ENCODE measurements at regions not wholly inside any gene's neighbourhood (a gene's known extent, or its start where the extent isn't known, plus 50 kb on each side); places are given as distances from the start of the nearest gene placed in this dataset.

DNA sequence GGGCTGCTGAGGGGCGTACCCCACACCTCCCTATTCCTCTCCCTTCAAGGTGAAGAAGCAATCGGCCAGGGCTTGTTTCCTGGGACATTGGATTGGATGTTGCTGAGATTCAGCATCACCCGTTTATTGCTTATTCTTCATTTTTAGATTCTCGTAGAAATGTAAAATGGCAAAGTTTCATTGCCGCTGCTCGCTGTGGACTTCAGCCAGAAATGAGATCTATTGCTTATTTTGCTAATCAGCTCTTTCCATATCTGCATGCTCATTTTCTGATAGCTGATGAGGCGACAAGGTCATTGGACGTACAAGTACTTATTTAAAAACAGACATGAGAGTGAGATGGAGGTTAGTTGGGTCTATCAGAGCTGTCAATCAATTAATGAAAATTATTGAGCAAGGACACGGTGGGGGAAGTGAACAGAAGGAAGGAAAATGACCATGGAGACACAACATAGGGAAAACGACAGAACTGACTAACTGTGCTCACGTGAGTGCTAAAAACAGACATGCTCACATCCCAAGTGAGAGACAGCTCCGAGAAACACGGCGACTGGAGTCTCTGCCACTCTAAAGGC lies 471.2 kb downstream of the NR2F2 start:
- Histone ChIP-seq H2AFZ (no peak overlapping the region), H4K20me1 (ENCODE audit: insufficient read depth, poor library complexity, severe bottlenecking) (no peaks in the 10 kb centered on the region), H3K27me3 (no peaks in the 10 kb centered on the region), H3K36me3 (replicated peaks; ENCODE audit: insufficient read depth, low read depth) (no peaks in the 10 kb centered on the region), H3K9me3 (ENCODE audit: low read depth) (no peaks in the 10 kb centered on the region), H3K79me2 (no peaks in the 10 kb centered on the region), H3K4me3 (no peak overlapping the region), H3K27ac (no peak overlapping the region), H3K9me2 (replicated peaks; ENCODE audit: insufficient read depth) (no peaks in the 10 kb centered on the region), H3K4me2 (no peak overlapping the region), H3K4me1 (ENCODE audit: insufficient read depth) (no peaks in the 10 kb centered on the region)
- no peak for DNase-seq (ENCODE audit: low spot score)
- TF ChIP-seq EZH2phosphoT487 (IDR thresholded peaks at IDR 0.05; ENCODE audit: low read depth, severe bottlenecking, unreplicated experiment) = no peak
- TF ChIP-seq, protein P1, sequence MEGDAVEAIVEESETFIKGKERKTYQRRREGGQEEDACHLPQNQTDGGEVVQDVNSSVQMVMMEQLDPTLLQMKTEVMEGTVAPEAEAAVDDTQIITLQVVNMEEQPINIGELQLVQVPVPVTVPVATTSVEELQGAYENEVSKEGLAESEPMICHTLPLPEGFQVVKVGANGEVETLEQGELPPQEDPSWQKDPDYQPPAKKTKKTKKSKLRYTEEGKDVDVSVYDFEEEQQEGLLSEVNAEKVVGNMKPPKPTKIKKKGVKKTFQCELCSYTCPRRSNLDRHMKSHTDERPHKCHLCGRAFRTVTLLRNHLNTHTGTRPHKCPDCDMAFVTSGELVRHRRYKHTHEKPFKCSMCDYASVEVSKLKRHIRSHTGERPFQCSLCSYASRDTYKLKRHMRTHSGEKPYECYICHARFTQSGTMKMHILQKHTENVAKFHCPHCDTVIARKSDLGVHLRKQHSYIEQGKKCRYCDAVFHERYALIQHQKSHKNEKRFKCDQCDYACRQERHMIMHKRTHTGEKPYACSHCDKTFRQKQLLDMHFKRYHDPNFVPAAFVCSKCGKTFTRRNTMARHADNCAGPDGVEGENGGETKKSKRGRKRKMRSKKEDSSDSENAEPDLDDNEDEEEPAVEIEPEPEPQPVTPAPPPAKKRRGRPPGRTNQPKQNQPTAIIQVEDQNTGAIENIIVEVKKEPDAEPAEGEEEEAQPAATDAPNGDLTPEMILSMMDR (IDR thresholded peaks at IDR 0.05; ENCODE audit: poor library complexity) = no peak
- TF ChIP-seq EZH2 (IDR thresholded peaks at IDR 0.05; ENCODE audit: borderline replicate concordance) = no peak
- 88% methylated on average over 14 of the region's 14 CpGs for WGBS (ENCODE audit: low lambda C conversion rate, missing lambda C conversion rate)

DNA sequence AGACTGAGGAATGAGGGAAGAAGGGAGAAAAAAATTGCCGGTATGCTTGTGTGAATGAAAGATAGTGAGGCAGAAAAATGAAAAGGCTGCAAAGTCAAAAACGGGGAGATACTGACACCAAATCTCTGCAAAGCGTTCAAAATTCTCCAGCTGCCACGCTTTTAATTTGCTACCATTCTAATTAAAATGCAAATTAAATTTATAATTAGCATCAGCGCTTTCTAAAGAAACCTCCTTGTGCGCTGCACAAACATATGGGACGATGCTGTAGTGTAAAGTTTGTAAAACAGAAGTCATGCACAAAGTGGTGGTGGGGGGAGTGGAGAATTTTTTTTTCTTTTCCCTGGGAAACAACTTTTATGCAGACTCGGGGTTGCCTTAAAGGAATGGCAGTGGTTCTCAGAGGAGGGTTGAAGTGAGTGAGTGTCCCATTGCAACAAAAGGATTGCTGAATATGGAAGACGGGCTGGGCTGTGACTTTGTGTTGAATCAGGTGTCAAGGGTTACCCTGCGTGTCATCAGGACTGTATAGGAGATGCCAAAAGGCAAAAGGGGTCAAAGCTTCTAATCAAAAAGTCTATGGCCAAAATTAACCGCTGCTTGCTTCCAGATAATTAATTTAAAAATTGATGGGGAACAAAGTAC lies 472.2 kb downstream of the NR2F2 start:
- Histone ChIP-seq H3K9me2 (replicated peaks; ENCODE audit: insufficient read depth) (no peaks in the 10 kb centered on the region), H3K4me1 (ENCODE audit: insufficient read depth) (no peaks in the 10 kb centered on the region), H3K27me3 (no peaks in the 10 kb centered on the region), H3K9me3 (ENCODE audit: low read depth) (no peaks in the 10 kb centered on the region), H2AFZ (no peak overlapping the region), H3K4me3 (no peak overlapping the region), H3K27ac (no peak overlapping the region), H4K20me1 (ENCODE audit: insufficient read depth, poor library complexity, severe bottlenecking) (no peaks in the 10 kb centered on the region), H3K36me3 (replicated peaks; ENCODE audit: insufficient read depth, low read depth) (no peaks in the 10 kb centered on the region), H3K79me2 (no peaks in the 10 kb centered on the region), H3K4me2 (no peak overlapping the region)
- TF ChIP-seq EZH2phosphoT487 (IDR thresholded peaks at IDR 0.05; ENCODE audit: low read depth, severe bottlenecking, unreplicated experiment) = no peak
- TF ChIP-seq EZH2 (IDR thresholded peaks at IDR 0.05; ENCODE audit: borderline replicate concordance) = no peak
- TF ChIP-seq, protein P1 (IDR thresholded peaks at IDR 0.05; ENCODE audit: poor library complexity) = no peak
- no peak for DNase-seq (ENCODE audit: low spot score)
- 87% methylated on average over 11 of the region's 11 CpGs for WGBS (ENCODE audit: low lambda C conversion rate, missing lambda C conversion rate)

DNA sequence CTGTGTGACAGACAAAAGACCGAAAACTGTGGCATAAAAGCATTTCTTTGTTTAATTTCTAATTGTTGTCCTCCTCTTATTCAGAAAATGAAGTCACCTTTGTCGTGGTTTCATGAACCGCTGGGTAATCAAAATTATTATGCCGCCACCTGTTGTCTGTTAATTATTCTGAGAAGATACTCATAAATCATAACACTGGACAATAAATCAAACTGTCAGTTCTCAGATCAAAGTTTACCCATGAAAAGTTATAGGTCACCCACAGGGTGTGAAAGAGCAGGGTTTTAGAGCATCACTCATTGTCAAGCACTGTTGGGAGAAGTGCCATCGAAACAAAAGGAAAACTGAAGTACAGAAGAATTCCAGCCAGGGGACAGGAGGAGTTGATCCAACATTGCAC lies 474.3 kb downstream of the NR2F2 start:
- Histone ChIP-seq H2AFZ (no peak overlapping the region), H3K4me1 (ENCODE audit: insufficient read depth) (no peaks in the 10 kb centered on the region), H3K4me2 (no peak overlapping the region), H3K4me3 (no peak overlapping the region), H3K9me2 (replicated peaks; ENCODE audit: insufficient read depth) (no peaks in the 10 kb centered on the region), H4K20me1 (ENCODE audit: insufficient read depth, poor library complexity, severe bottlenecking) (no peaks in the 10 kb centered on the region), H3K36me3 (replicated peaks; ENCODE audit: insufficient read depth, low read depth) (no peaks in the 10 kb centered on the region), H3K27ac (no peak overlapping the region), H3K9me3 (ENCODE audit: low read depth) (no peaks in the 10 kb centered on the region), H3K79me2 (no peaks in the 10 kb centered on the region), H3K27me3 (no peaks in the 10 kb centered on the region)
- TF ChIP-seq, protein P1 (IDR thresholded peaks at IDR 0.05; ENCODE audit: poor library complexity) = no peak
- no peak for TF ChIP-seq EZH2 (IDR thresholded peaks at IDR 0.05; ENCODE audit: borderline replicate concordance)
- no peak for TF ChIP-seq EZH2phosphoT487 (IDR thresholded peaks at IDR 0.05; ENCODE audit: low read depth, severe bottlenecking, unreplicated experiment)
- 88% methylated on average over 5 of the region's 5 CpGs for WGBS (ENCODE audit: low lambda C conversion rate, missing lambda C conversion rate)
- DNase-seq (ENCODE audit: low spot score) = no peak
